ENCODE measurements at regions not wholly inside any gene's neighbourhood (a gene's known extent, or its start where the extent isn't known, plus 50 kb on each side); places are given as distances from the start of the nearest gene placed in this dataset.

DNA sequence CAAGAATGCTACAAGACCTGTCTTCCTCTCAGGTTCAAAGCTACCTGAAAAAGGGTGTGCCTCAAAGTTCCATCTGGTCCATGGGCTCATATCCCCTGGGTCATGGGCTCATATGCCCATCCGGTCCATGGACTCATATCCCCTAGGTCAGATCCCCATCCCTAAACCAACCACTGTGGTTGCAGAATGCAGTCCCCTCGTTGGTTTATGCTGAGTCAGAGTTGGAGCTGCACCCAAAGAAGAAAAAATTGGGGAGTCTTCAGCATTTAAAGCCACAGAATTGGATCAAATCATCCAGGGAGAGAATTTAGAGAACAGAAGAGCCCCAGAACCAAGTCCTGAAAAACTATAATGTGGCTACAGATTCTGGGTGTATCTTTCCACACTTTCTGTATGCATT lies 71.5 kb upstream of the IL12A start:
- Histone ChIP-seq H3K36me3 (ENCODE audit: insufficient read depth, low read length) (no peaks in the 10 kb centered on the region), H3K4me1 (ENCODE audit: insufficient read depth, low read length) (no peaks in the 10 kb centered on the region), H3K4me3 (ENCODE audit: low read length in 2 of 2) (no peak overlapping the region), H3K27me3 (ENCODE audit: insufficient read depth, low read length) (no peaks in the 10 kb centered on the region), H3K27ac (ENCODE audit: low read depth, low read length) (no peak overlapping the region), H3K9me3 (ENCODE audit: control insufficient read depth in 1 of 2, low read length in 2 of 2) (no peaks in the 10 kb centered on the region)
- Mint-ChIP-seq H3K36me3 (no peaks in the 10 kb centered on the region), H3K27me3 (peaks cover 2 to 7% of the 10 kb centered on the region in 2 donors), H3K4me1 (no peaks in the 10 kb centered on the region), H3K27ac (no peak overlapping the region), H3K9me3 (peaks cover 0 to 4% (median 0%) of the 10 kb centered on the region in 8 donors), H3K4me3 (no peak overlapping the region)
- no peak for DNase-seq
- CTCF ChIA-PET (ENCODE audit: partially characterized antibody) = no interaction called here
- intact Hi-C loops (cut with micrococcal nuclease) = no loop called here
- POLR2A ChIA-PET (ENCODE audit: partially characterized antibody) = no interaction called here

GRCh38 chr3:159919873-159920272 lies 68.8 kb upstream of the IL12A start:
- ChIA-PET CTCF (ENCODE audit: partially characterized antibody) (interaction anchor here (0.6 kb wide), 1 partner anchor 69 kb away, joined by 3 read pairs; the partner anchor contains the start of gene IL12A), POLR2A (ENCODE audit: partially characterized antibody) (no interaction called here)
- Histone ChIP-seq H3K4me3 (ENCODE audit: low read length in 2 of 2) (no peak overlapping the region), H3K27ac (ENCODE audit: low read depth, low read length) (no peak overlapping the region), H3K9me3 (ENCODE audit: control insufficient read depth in 1 of 2, low read length in 2 of 2) (no peaks in the 10 kb centered on the region), H3K36me3 (ENCODE audit: insufficient read depth, low read length) (no peaks in the 10 kb centered on the region), H3K27me3 (ENCODE audit: insufficient read depth, low read length) (no peaks in the 10 kb centered on the region), H3K4me1 (ENCODE audit: insufficient read depth, low read length) (no peaks in the 10 kb centered on the region)
- no peak overlapping the region for H3K4me3 Mint-ChIP-seq
- no peaks in the 10 kb centered on the region for H3K4me1 Mint-ChIP-seq
- DNase-seq = no peak
- H3K36me3 Mint-ChIP-seq = no peaks in the 10 kb centered on the region
- H3K27me3 Mint-ChIP-seq = peaks cover 5 to 7% of the 10 kb centered on the region in 2 donors
- intact Hi-C loops (cut with micrococcal nuclease) = no loop called here
- H3K27ac Mint-ChIP-seq = no peak overlapping the region
- peaks cover 0 to 4% (median 0%) of the 10 kb centered on the region in 8 donors for H3K9me3 Mint-ChIP-seq

DNA sequence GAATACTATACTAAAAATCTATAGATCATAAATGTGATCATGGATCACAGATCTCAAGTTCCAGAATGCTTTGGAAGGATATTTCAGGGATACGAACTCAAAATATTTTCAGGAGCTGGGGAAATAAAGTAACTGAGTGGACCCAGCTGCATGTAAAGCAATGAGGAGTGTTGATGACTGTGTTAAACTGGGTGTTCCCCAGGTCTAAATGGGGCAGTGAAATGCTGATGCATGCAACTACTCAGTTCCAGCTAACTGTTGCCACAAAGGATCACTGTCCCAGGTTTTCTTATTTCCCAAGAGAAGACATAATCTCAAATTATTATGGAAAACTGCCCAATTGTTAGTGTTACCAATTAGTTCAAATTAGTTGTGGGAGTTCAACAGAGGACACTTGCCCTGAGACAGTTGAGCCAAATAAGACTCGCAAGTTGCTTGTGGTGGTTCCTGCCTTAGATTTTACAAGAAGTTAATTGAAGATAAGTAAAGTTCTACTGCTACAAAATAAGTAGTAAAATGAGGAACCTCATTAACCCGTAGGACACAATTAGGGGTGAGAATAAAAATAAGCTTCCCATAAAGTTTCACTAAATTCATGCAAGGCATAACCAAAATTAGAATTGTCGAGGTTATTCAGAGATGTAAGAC lies 66.3 kb upstream of the IL12A start:
- no peak overlapping the region for H3K27ac Mint-ChIP-seq
- H3K27me3 Mint-ChIP-seq = peaks cover 5 to 7% of the 10 kb centered on the region in 2 donors
- H3K4me1 Mint-ChIP-seq = no peaks in the 10 kb centered on the region
- intact Hi-C loops (cut with micrococcal nuclease) = no loop called here
- no peak overlapping the region for H3K4me3 Mint-ChIP-seq
- H3K27me3 ChIP-seq (ENCODE audit: insufficient read depth, low read length) = no peaks in the 10 kb centered on the region
- no peaks in the 10 kb centered on the region for H3K4me1 ChIP-seq (ENCODE audit: insufficient read depth, low read length)
- POLR2A ChIA-PET (ENCODE audit: partially characterized antibody) = no interaction called here
- DNase-seq = no peak
- H3K9me3 ChIP-seq (ENCODE audit: control insufficient read depth in 1 of 2, low read length in 2 of 2) = no peaks in the 10 kb centered on the region
- H3K36me3 Mint-ChIP-seq = no peaks in the 10 kb centered on the region
- peaks cover 0 to 4% (median 0%) of the 10 kb centered on the region in 8 donors for H3K9me3 Mint-ChIP-seq
- no peak overlapping the region for H3K4me3 ChIP-seq (ENCODE audit: low read length in 2 of 2)
- CTCF ChIA-PET (ENCODE audit: partially characterized antibody) = no interaction called here
- no peaks in the 10 kb centered on the region for H3K36me3 ChIP-seq (ENCODE audit: insufficient read depth, low read length)
- H3K27ac ChIP-seq (ENCODE audit: low read depth, low read length) = no peak overlapping the region

GRCh38 chr3:159922861-159923312 lies 65.7 kb upstream of the IL12A start:
- Histone ChIP-seq H3K27me3 (ENCODE audit: insufficient read depth, low read length) (no peaks in the 10 kb centered on the region), H3K9me3 (ENCODE audit: control insufficient read depth in 1 of 2, low read length in 2 of 2) (no peaks in the 10 kb centered on the region), H3K36me3 (ENCODE audit: insufficient read depth, low read length) (no peaks in the 10 kb centered on the region), H3K27ac (ENCODE audit: low read depth, low read length) (no peak overlapping the region), H3K4me1 (ENCODE audit: insufficient read depth, low read length) (no peaks in the 10 kb centered on the region), H3K4me3 (ENCODE audit: low read length in 2 of 2) (no peak overlapping the region)
- H3K9me3 Mint-ChIP-seq = peaks cover 0 to 2% (median 0%) of the 10 kb centered on the region in 8 donors
- H3K27me3 Mint-ChIP-seq = peaks cover 5 to 6% of the 10 kb centered on the region in 2 donors
- ChIA-PET CTCF (ENCODE audit: partially characterized antibody) (no interaction called here), POLR2A (ENCODE audit: partially characterized antibody) (no interaction called here)
- H3K27ac Mint-ChIP-seq = no peak overlapping the region
- intact Hi-C loops (cut with micrococcal nuclease) = no loop called here
- H3K36me3 Mint-ChIP-seq = no peaks in the 10 kb centered on the region
- no peaks in the 10 kb centered on the region for H3K4me1 Mint-ChIP-seq
- H3K4me3 Mint-ChIP-seq = no peak overlapping the region
- DNase-seq = no peak

- no peak for DNase-seq
- peaks cover 0 to 2% (median 0%) of the 10 kb centered on the region in 8 donors for H3K9me3 Mint-ChIP-seq
- Histone ChIP-seq H3K27me3 (ENCODE audit: insufficient read depth, low read length) (no peaks in the 10 kb centered on the region), H3K9me3 (ENCODE audit: control insufficient read depth in 1 of 2, low read length in 2 of 2) (no peaks in the 10 kb centered on the region), H3K4me3 (ENCODE audit: low read length in 2 of 2) (no peak overlapping the region), H3K4me1 (ENCODE audit: insufficient read depth, low read length) (no peaks in the 10 kb centered on the region), H3K27ac (ENCODE audit: low read depth, low read length) (no peak overlapping the region), H3K36me3 (ENCODE audit: insufficient read depth, low read length) (no peaks in the 10 kb centered on the region)
- CTCF ChIA-PET (ENCODE audit: partially characterized antibody) = no interaction called here
- H3K4me3 Mint-ChIP-seq = no peak overlapping the region
- H3K27ac Mint-ChIP-seq = no peak overlapping the region
- H3K36me3 Mint-ChIP-seq = no peaks in the 10 kb centered on the region
- POLR2A ChIA-PET (ENCODE audit: partially characterized antibody) = no interaction called here
- H3K27me3 Mint-ChIP-seq = peaks cover 5 to 6% of the 10 kb centered on the region in 2 donors
- intact Hi-C loops (cut with micrococcal nuclease) = no loop called here
- H3K4me1 Mint-ChIP-seq = no peaks in the 10 kb centered on the region
These were observed 65.3 kb upstream of the IL12A start for GRCh38 chr3:159923336-159923735.

DNA sequence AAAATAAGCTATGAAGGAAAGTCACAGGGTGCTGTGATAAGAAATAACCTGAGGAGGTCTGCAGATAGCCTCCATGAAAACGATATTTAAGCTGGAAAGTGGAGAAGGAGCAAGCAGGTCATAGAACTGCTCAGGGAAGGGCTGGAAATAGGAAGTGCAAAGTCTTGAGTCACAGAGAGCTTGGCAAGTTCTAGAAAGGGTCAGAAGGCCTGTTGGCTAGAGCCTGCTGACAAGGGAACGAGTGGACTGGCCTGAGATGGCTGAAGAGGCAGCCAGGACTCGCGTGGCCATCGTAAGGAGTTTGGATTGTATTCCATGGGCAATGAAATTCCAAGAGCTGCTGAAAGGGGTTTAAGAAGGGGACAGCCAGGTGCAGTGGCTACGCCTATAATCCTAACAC lies 64.7 kb upstream of the IL12A start:
- ChIA-PET CTCF (ENCODE audit: partially characterized antibody) (no interaction called here), POLR2A (ENCODE audit: partially characterized antibody) (no interaction called here)
- intact Hi-C loops (cut with micrococcal nuclease) = no loop called here
- Histone ChIP-seq H3K9me3 (ENCODE audit: control insufficient read depth in 1 of 2, low read length in 2 of 2) (no peaks in the 10 kb centered on the region), H3K36me3 (ENCODE audit: insufficient read depth, low read length) (no peaks in the 10 kb centered on the region), H3K4me3 (ENCODE audit: low read length in 2 of 2) (no peak overlapping the region), H3K27ac (ENCODE audit: low read depth, low read length) (no peak overlapping the region), H3K27me3 (ENCODE audit: insufficient read depth, low read length) (no peaks in the 10 kb centered on the region), H3K4me1 (ENCODE audit: insufficient read depth, low read length) (no peaks in the 10 kb centered on the region)
- Mint-ChIP-seq H3K27me3 (peaks cover 4 to 6% of the 10 kb centered on the region in 2 donors), H3K9me3 (peaks cover 0 to 2% (median 0%) of the 10 kb centered on the region in 8 donors), H3K4me1 (peaks cover 0 to 4% (median 0%) of the 10 kb centered on the region in 4 donors), H3K36me3 (no peaks in the 10 kb centered on the region), H3K4me3 (no peak overlapping the region), H3K27ac (no peak overlapping the region)
- no peak for DNase-seq

DNA sequence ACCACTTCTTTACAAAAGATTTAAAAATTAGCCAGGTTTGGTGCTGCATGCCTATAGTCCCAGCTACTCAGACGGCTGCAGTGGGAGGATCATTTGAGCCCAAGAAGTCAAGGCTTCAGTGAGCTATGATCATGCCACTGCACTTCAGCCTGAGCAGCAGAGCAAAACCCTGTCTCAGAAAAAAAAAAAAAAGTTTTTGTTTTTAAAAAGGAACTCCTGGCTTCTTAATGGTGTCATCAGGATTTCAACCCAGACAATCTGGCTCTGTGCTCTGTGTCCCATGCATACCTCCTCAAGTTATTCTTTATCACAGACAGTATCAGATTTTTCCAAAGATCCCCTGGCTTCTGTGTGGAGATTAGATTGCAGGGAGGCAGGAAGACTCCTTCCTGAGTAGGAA lies 64.2 kb upstream of the IL12A start:
- POLR2A ChIA-PET (ENCODE audit: partially characterized antibody) = no interaction called here
- Mint-ChIP-seq H3K9me3 (peaks cover 0 to 2% (median 0%) of the 10 kb centered on the region in 8 donors), H3K27me3 (peaks cover 2 to 6% of the 10 kb centered on the region in 2 donors), H3K27ac (no peak overlapping the region), H3K4me3 (no peak overlapping the region), H3K4me1 (peaks cover 0 to 4% (median 0%) of the 10 kb centered on the region in 4 donors), H3K36me3 (no peaks in the 10 kb centered on the region)
- H3K4me1 ChIP-seq (ENCODE audit: insufficient read depth, low read length) = no peaks in the 10 kb centered on the region
- H3K4me3 ChIP-seq (ENCODE audit: low read length in 2 of 2) = no peak overlapping the region
- CTCF ChIA-PET (ENCODE audit: partially characterized antibody) = no interaction called here
- DNase-seq = no peak
- no peaks in the 10 kb centered on the region for H3K27me3 ChIP-seq (ENCODE audit: insufficient read depth, low read length)
- no peaks in the 10 kb centered on the region for H3K9me3 ChIP-seq (ENCODE audit: control insufficient read depth in 1 of 2, low read length in 2 of 2)
- intact Hi-C loops (cut with micrococcal nuclease) = no loop called here
- no peak overlapping the region for H3K27ac ChIP-seq (ENCODE audit: low read depth, low read length)
- H3K36me3 ChIP-seq (ENCODE audit: insufficient read depth, low read length) = no peaks in the 10 kb centered on the region

All from CD4-positive, alpha-beta memory T cell (primary cell).